Testis (tissue), 2 donors: ENCODE measurements at regions not wholly inside any gene's neighbourhood (a gene's known extent, or its start where the extent isn't known, plus 50 kb on each side); places are given as distances from the start of the nearest gene placed in this dataset.

Source experiments
- CTCF ChIP-seq, 3 experiments: fragments of 450-650 bp in 2 of 3; fragments of 200-600 bp in 1 of 3; sonication (generic) in 1 of 3; IDR thresholded peaks; one replicate each; pipeline ENCODE4 v1.5.1; 2016 to 2019; ENCODE audit warnings: antibody characterized with exemption in 3 of 3, mild to moderate bottlenecking in 2 of 3, moderate library complexity in 1 of 3
- POLR2A ChIP-seq: fragments of 450-650 bp; IDR thresholded peaks from one replicate; pipeline ENCODE4 v1.6.1; 2017; ENCODE audit warnings: antibody characterized with exemption, mild to moderate bottlenecking, moderate library complexity

GRCh38 chr1:221801251-221801661 is 59.4 kb upstream of the DUSP10 start:
- TF ChIP-seq CTCF (IDR thresholded peaks at IDR 0.05) (no peak), POLR2A (no peak)
